ENCODE measurements at regions not wholly inside any gene's neighbourhood (a gene's known extent, or its start where the extent isn't known, plus 50 kb on each side); places are given as distances from the start of the nearest gene placed in this dataset.
"Not testable (repeated sequence)": the region's sequence is repeated elsewhere in the genome, so short reads cannot be mapped to it uniquely, and the experiment has no call there.

GRCh38 chr15:75114327-75114726 lies 87.4 kb upstream of the C15orf39 start:
- H3K4me3 ChIP-seq (ENCODE audit: insufficient read depth in 1 of 2, low read depth in 1 of 2, low read length in 2 of 2): no peak overlapping the region
- H3K27me3 ChIP-seq (ENCODE audit: control insufficient read depth in 1 of 2, insufficient read depth in 1 of 2, low read length in 2 of 2): peaks cover 0 to 4% of the 10 kb centered on the region in 2 experiments
- H3K9me3 ChIP-seq (ENCODE audit: control insufficient read depth, low read length): peaks cover 6% of the 10 kb centered on the region
- WGBS: 90% methylated on average over 6 of the region's 7 CpGs
- H3K23ac ChIP-seq (ENCODE audit: low read length in 2 of 2): no peak overlapping the region
- no peak overlapping the region for H2BK120ac ChIP-seq (ENCODE audit: low read depth, low read length)
- H2BK12ac ChIP-seq (ENCODE audit: low read length in 2 of 2): no peak overlapping the region
- DNase-seq: no peak
- H4K8ac ChIP-seq (ENCODE audit: low read length): no peak overlapping the region
- no peaks in the 10 kb centered on the region for H3K79me1 ChIP-seq (replicated peaks; ENCODE audit: low read length, poor library complexity, severe bottlenecking)
- H3K36me3 ChIP-seq (ENCODE audit: control insufficient read depth in 1 of 2, insufficient read depth in 2 of 2, low read depth in 1 of 2, low read length in 2 of 2): no peaks in the 10 kb centered on the region
- H3K18ac ChIP-seq (ENCODE audit: low read depth in 1 of 2, low read length in 2 of 2): no peak overlapping the region
- H2BK15ac ChIP-seq (ENCODE audit: low read depth, poor library complexity, severe bottlenecking): no peak overlapping the region
- no peak overlapping the region for H3K4ac ChIP-seq (ENCODE audit: low read depth in 1 of 2, low read length in 2 of 2)
- H2BK5ac ChIP-seq (ENCODE audit: low read depth, low read length, poor library complexity, severe bottlenecking): no peak overlapping the region
- H2AK5ac ChIP-seq (ENCODE audit: low read length, severe bottlenecking): no peak overlapping the region
- H3K14ac ChIP-seq (ENCODE audit: low read length in 2 of 2): no peak overlapping the region
- peaks cover 11% of the 10 kb centered on the region for H3K4me1 ChIP-seq (ENCODE audit: control insufficient read depth, insufficient read depth, low read depth, low read length)
- H2AFZ ChIP-seq (ENCODE audit: low read depth, low read length): no peak overlapping the region
- H4K91ac ChIP-seq (ENCODE audit: low read length): no peak overlapping the region
- no peak overlapping the region for H3K9ac ChIP-seq (ENCODE audit: low read length)
- no peak overlapping the region for H3K27ac ChIP-seq (ENCODE audit: low read length, poor library complexity, severe bottlenecking)
- no peak overlapping the region for H3K4me2 ChIP-seq (ENCODE audit: low read length, poor library complexity, severe bottlenecking)

- Histone ChIP-seq H4K91ac (ENCODE audit: low read length) (no peak overlapping the region), H2BK12ac (ENCODE audit: low read length in 2 of 2) (no peak overlapping the region), H3K79me1 (replicated peaks; ENCODE audit: low read length, poor library complexity, severe bottlenecking) (no peaks in the 10 kb centered on the region), H2BK15ac (ENCODE audit: low read depth, poor library complexity, severe bottlenecking) (no peak overlapping the region), H3K9ac (ENCODE audit: low read length) (no peak overlapping the region), H2AK5ac (ENCODE audit: low read length, severe bottlenecking) (no peak overlapping the region), H3K27me3 (ENCODE audit: control insufficient read depth in 1 of 2, insufficient read depth in 1 of 2, low read length in 2 of 2) (peaks cover 0 to 4% of the 10 kb centered on the region in 2 experiments), H3K4me3 (ENCODE audit: insufficient read depth in 1 of 2, low read depth in 1 of 2, low read length in 2 of 2) (no peak overlapping the region), H3K23ac (ENCODE audit: low read length in 2 of 2) (no peak overlapping the region), H2AFZ (ENCODE audit: low read depth, low read length) (no peak overlapping the region), H2BK5ac (ENCODE audit: low read depth, low read length, poor library complexity, severe bottlenecking) (no peak overlapping the region), H3K36me3 (ENCODE audit: control insufficient read depth in 1 of 2, insufficient read depth in 2 of 2, low read depth in 1 of 2, low read length in 2 of 2) (no peaks in the 10 kb centered on the region), H3K27ac (ENCODE audit: low read length, poor library complexity, severe bottlenecking) (no peak overlapping the region), H3K14ac (ENCODE audit: low read length in 2 of 2) (no peak overlapping the region), H3K4me1 (ENCODE audit: control insufficient read depth, insufficient read depth, low read depth, low read length) (peaks cover 7% of the 10 kb centered on the region), H4K8ac (ENCODE audit: low read length) (no peak overlapping the region), H2BK120ac (ENCODE audit: low read depth, low read length) (no peak overlapping the region), H3K9me3 (ENCODE audit: control insufficient read depth, low read length) (peaks cover 6% of the 10 kb centered on the region), H3K4ac (ENCODE audit: low read depth in 1 of 2, low read length in 2 of 2) (no peak overlapping the region), H3K4me2 (ENCODE audit: low read length, poor library complexity, severe bottlenecking) (no peak overlapping the region), H3K18ac (ENCODE audit: low read depth in 1 of 2, low read length in 2 of 2) (no peak overlapping the region)
- no peak for DNase-seq
- 97% methylated on average over 3 of the region's 3 CpGs for WGBS
Measured at GRCh38 chr15:75114796-75115195, 86.9 kb upstream of the C15orf39 start.

- not testable (repeated sequence) for H2AFZ ChIP-seq (ENCODE audit: low read depth, low read length); H3K27ac ChIP-seq (ENCODE audit: low read length, poor library complexity, severe bottlenecking); H3K9ac ChIP-seq (ENCODE audit: low read length); H3K4me2 ChIP-seq (ENCODE audit: low read length, poor library complexity, severe bottlenecking); H3K4ac ChIP-seq (ENCODE audit: low read depth in 1 of 2, low read length in 2 of 2); H2AK5ac ChIP-seq (ENCODE audit: low read length, severe bottlenecking); H4K8ac ChIP-seq (ENCODE audit: low read length); H4K91ac ChIP-seq (ENCODE audit: low read length); H3K14ac ChIP-seq (ENCODE audit: low read length in 2 of 2); H3K18ac ChIP-seq (ENCODE audit: low read depth in 1 of 2, low read length in 2 of 2); DNase-seq; H3K4me3 ChIP-seq (ENCODE audit: insufficient read depth in 1 of 2, low read depth in 1 of 2, low read length in 2 of 2); H3K79me1 ChIP-seq (replicated peaks; ENCODE audit: low read length, poor library complexity, severe bottlenecking); H2BK15ac ChIP-seq (ENCODE audit: low read depth, poor library complexity, severe bottlenecking); H3K36me3 ChIP-seq (ENCODE audit: control insufficient read depth in 1 of 2, insufficient read depth in 2 of 2, low read depth in 1 of 2, low read length in 2 of 2); H3K4me1 ChIP-seq (ENCODE audit: control insufficient read depth, insufficient read depth, low read depth, low read length); H3K27me3 ChIP-seq (ENCODE audit: control insufficient read depth in 1 of 2, insufficient read depth in 1 of 2, low read length in 2 of 2); H3K23ac ChIP-seq (ENCODE audit: low read length in 2 of 2); H3K9me3 ChIP-seq (ENCODE audit: control insufficient read depth, low read length); H2BK5ac ChIP-seq (ENCODE audit: low read depth, low read length, poor library complexity, severe bottlenecking); H2BK120ac ChIP-seq (ENCODE audit: low read depth, low read length); H2BK12ac ChIP-seq (ENCODE audit: low read length in 2 of 2)
- 90% methylated on average over 8 of the region's 8 CpGs for WGBS
Measured at GRCh38 chr15:75115411-75115913, 86.2 kb upstream of the C15orf39 start.

- H3K4me2 ChIP-seq (ENCODE audit: low read length, poor library complexity, severe bottlenecking); H3K79me1 ChIP-seq (replicated peaks; ENCODE audit: low read length, poor library complexity, severe bottlenecking); H2BK5ac ChIP-seq (ENCODE audit: low read depth, low read length, poor library complexity, severe bottlenecking); H3K4ac ChIP-seq (ENCODE audit: low read depth in 1 of 2, low read length in 2 of 2); H3K14ac ChIP-seq (ENCODE audit: low read length in 2 of 2); H3K36me3 ChIP-seq (ENCODE audit: control insufficient read depth in 1 of 2, insufficient read depth in 2 of 2, low read depth in 1 of 2, low read length in 2 of 2); H3K27ac ChIP-seq (ENCODE audit: low read length, poor library complexity, severe bottlenecking); H2BK15ac ChIP-seq (ENCODE audit: low read depth, poor library complexity, severe bottlenecking); H3K18ac ChIP-seq (ENCODE audit: low read depth in 1 of 2, low read length in 2 of 2); H2AK5ac ChIP-seq (ENCODE audit: low read length, severe bottlenecking); H3K9me3 ChIP-seq (ENCODE audit: control insufficient read depth, low read length); H4K91ac ChIP-seq (ENCODE audit: low read length); H4K8ac ChIP-seq (ENCODE audit: low read length); H2BK120ac ChIP-seq (ENCODE audit: low read depth, low read length); H3K23ac ChIP-seq (ENCODE audit: low read length in 2 of 2); H3K9ac ChIP-seq (ENCODE audit: low read length); H3K4me1 ChIP-seq (ENCODE audit: control insufficient read depth, insufficient read depth, low read depth, low read length); H2BK12ac ChIP-seq (ENCODE audit: low read length in 2 of 2); DNase-seq; H3K4me3 ChIP-seq (ENCODE audit: insufficient read depth in 1 of 2, low read depth in 1 of 2, low read length in 2 of 2); H2AFZ ChIP-seq (ENCODE audit: low read depth, low read length); H3K27me3 ChIP-seq (ENCODE audit: control insufficient read depth in 1 of 2, insufficient read depth in 1 of 2, low read length in 2 of 2): not testable (repeated sequence)
- 93% methylated on average over 31 of the region's 31 CpGs for WGBS
Measured at GRCh38 chr15:75116143-75116542, 85.5 kb upstream of the C15orf39 start.
